Stimulated activated CD4-positive, alpha-beta T cell treated with anti-CD3 and anti-CD28 coated beads, Interleukin-15, amount 100 ng/mL, for 1 hour (primary cell): ENCODE measurements at regions not wholly inside any gene's neighbourhood (a gene's known extent, or its start where the extent isn't known, plus 50 kb on each side); places are given as distances from the start of the nearest gene placed in this dataset.

Source experiments
- DNase-seq, 2 donors: peaks; one replicate each; pipeline ENCODE4 v3.0.0-alpha.2; 2020; ENCODE audit warnings: low read depth in 1 of 2, low spot score in 1 of 2

DNA sequence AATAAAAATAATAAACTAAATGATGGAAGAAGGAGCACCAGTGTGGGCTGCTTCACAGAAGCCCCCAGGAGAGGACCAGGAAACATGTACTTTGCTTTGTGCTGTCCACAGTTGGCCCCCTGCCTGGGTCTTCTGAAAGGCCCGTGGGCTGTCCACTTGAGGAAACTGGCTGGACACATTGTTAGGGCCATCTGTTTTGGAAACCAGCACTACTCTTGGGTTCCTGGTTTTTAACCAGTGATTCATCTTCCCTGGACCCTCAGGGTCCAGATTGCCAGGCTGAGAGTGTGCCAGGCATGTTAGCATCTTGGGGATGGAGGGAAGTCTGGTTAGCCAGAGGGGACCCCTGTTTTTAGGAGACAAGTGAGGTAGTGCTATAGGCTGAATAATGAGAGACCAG lies 297.2 kb upstream of the C2CD4B start:
- no peak for DNase-seq

DNA sequence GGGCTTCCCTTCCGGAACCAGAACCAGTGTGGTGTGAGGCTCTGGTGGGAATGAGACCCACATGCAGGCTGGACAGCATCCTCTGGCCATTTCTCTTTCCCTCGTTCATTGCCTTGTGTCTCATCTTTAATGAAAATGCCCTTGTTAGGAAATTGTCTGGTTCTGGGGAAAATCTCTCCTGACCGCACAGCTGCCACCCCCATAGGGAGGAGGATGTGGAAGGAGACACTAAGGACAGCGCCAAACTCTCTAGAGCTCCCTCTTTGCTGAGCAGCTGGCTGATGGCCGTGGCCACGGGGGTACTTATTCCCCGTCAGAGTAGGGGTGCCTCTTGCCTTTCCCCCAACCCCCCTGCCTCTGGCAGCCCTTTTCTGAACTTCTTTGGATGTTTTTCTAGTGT lies 297.6 kb upstream of the C2CD4B start:
- DNase-seq: no peak

DNA sequence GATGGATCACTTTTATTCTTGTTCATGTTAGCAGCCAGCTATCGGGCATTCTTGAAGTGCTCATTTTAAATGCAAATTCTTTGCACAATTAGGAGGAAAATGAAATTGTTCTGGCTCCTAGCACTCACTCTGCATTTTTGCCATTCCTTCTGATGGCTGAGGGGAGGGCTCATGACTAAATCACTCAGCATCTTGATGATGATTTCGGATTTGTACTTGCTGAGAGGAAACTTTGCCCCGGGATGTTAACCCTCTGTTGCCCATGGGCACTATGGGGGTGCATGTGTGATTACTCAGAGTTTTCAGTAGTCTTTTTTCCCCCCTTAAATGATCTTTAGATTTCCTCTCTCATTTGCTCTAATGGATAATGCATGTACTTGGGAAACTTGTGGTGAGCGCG lies 299.6 kb upstream of the C2CD4B start:
- DNase-seq: no peak

DNA sequence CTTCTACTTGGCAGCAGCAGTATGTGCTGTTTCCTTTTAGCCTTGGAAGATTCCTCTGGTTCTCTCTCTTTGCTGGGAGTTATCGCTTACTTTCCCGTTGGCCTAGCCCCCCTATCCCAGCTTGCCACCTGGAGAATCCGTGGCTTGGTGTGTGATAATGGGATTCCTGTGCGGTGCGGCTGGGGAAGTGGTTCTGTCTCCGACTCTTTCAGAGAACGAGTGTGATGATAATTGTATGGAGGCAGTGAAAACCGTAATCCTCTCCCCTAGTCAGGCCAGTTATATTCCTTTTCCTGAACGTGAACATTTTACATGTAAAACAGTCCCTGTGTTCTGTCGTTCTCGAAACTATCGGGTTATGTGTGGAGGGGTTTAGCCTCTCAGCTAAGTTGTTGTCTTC lies 300.1 kb upstream of the C2CD4B start:
- no peak for DNase-seq

DNA sequence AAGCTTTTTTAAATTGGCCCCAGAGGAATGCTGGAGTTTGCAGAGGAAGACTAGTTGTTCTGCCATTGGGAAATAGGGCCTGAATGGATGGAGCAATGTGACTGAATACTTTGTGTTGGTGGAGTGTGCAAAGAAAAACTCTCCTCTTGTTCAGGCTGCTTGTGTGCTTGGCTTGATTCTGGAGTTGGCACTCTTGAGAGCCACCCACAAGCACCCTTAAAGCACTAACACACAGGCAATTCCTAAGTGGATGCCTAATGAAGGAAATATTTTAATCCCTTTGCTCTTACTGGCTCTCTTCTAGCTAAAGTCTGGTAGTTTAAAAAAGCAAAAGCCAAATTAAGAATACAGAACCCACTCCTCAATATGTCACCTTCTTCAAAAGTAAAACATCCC lies 304.4 kb upstream of the C2CD4B start:
- no peak for DNase-seq

DNA sequence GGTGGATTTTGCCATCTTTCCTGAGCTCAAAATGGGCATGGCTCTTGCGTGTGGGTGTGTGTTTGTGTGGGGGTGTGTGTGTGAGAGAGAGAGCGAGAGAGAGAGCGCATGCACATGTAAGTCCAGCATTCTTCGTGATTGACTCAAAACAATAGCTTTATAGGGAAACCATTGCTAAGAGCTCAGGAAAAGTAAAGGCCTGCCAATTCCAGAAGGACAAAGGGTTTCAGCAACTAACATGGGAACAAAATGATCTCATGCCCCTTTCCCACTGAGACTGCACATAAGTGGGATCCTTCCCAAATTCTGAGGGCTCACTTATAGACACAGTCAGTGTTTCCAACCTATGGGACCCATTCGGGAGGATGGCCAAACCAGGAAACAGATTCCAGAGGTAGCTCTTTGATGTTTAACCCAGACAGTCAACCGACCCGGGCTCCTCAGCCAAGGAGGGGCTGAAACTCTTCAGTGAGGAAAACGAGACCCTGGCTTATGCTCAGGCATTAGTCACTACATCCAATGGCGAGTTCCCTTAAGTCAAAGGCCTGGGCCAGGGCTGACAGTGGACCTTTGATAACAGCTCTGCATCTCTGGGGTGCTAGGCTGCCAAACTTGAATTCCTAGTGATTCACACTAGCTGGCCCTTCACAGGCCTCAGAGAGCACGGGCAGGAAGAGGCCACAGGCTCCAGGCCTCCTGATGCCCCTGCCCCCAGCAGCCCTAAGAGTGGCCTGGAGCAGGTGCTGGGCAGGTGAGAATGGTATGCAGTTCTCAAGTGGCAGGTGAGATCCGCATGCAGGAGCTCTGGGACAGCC lies 305.0 kb upstream of the C2CD4B start:
- DNase-seq: no peak

DNA sequence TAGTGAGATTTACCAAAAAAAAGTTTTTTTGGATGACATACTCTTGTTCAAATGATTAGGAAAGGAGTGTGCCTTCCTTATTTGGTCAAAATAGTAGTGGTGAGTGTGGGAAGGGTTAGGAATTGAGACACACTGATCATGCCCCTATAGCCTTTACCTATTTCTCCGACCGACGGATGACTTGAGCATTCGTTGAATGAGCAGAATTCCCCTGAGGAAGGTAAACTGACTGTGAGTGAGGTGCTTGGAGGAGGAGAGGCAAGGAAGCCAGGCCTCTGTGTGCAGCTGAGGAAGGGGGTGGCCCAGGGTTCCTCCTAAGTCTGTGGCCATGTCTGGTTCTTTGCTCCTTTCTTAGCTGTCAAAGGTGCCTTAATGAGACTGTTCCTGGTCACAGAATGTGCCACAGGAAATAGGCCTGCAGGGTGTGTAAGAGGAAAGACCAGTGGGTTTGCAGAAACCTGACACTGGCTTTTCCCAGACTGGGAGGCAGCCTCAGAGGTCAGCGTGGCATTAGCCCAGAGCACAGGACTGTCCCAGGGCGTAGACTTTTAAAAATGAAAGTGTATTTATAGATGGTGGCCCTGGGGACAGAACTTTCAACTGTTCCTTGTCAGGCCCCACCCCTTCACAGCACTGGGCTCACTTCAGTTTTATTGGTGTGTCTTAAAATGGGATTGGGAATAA lies 307.7 kb upstream of the C2CD4B start:
- DNase-seq: no peak

DNA sequence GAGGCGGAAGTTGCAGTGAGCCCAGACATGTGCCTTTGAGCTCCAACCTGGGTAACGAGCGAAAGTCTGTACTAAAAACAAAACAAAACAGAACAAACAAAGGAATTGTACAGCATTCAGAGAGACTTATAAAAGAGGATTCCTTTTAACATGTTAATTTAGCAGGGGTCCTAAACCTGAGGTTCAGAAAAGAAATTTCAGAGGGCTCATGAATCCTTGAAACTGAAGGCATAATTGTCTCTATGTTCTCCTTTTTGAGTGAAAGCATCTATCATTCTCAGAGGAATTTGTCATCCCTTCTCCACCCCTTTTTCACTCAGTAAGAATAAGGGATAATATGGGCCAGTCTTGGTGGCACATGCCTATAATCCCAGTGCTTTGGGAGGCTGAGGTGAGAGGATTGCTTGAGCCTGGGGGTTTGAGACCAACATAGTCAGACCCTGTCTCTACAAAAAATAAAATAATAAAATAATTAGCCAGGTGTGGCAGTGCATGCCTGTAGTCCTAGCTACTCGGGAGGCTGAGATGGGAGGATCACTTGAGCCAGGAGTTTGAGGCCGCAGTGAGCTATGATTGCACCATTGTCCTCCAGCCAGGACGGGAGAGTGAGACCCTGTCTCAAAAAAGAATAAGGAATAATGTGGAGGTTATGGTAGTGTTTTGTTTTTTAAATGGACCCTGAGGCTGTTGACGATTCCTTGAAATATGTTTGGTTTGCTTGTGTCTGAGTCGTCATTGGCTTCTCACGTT lies 309.1 kb upstream of the C2CD4B start:
- DNase-seq: no peak

DNA sequence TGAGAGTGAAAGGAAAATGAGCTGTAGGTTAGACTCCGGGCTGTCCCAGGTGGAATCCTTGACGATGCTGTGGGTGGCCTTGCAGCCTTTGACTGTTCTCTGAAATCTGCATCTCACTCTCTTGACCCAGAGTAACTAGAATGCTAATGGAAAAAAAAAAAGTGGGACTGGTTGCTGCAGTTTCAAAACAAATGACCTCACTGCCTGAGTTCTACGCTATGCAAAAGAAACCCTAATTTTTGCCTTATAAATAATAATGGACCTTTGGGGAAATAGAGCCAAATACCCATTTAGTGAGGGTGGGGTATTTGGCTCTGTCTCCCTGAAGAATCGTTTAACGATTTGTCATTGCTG lies 309.7 kb upstream of the C2CD4B start:
- no peak for DNase-seq

DNA sequence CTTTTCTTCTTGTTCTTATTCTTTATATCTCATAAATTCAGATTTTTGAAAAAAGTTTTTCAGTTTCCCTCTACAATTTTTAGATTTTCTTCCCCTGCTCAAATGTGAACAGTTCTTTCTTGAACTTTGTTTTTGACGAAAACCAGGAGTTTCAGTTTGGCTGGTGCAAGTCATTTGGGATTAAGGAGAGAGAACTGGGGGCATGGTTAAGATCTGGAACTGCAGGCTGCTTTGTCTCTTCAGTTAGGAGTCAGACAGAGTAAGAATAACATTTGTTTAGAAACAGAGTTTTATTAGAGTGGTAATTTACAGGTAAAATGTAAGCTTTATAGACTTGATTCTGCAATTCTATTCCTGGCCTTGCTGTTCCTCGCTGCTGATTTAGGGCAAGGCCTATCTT lies 310.5 kb upstream of the C2CD4B start:
- no peak for DNase-seq

DNA sequence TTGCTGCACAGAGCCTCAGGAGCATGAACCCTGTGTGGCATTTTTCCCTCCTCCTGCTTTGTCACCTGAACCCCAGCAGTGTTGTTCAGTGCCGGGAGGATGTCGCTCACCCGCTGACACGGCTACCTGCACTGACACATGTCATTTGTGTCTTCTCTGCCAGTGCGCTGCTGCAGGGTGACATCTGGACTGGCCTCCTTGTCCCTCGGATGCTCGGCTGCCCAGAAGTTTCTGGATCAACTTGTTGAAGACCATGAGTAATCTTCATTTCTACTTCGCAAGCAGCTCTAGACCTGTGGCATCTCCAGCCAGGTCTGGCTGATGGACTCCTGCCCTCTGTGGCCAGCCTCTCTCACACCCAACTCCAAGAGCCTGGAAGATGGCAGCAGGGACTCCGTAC lies 311.1 kb upstream of the C2CD4B start:
- DNase-seq: no peak

DNA sequence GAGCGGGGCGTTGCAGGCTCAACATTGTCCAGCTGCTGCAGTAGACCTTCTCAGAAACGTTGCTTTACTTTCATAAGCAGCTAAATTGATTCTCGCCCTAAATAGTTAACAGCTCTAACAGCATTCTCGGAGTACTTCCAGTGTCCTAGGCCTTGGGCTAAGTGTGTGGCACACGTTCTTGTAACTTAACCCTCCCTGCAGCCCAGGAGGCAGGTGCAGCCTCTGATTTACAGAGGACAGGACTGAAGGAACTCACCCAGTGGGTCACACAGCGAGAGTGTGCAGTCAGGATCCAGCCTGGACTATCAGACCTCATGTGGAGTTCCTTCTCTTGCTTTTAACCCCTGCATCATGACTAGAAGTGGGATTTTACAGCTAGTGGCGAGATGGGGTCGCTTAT lies 312.8 kb upstream of the C2CD4B start:
- no peak for DNase-seq

DNA sequence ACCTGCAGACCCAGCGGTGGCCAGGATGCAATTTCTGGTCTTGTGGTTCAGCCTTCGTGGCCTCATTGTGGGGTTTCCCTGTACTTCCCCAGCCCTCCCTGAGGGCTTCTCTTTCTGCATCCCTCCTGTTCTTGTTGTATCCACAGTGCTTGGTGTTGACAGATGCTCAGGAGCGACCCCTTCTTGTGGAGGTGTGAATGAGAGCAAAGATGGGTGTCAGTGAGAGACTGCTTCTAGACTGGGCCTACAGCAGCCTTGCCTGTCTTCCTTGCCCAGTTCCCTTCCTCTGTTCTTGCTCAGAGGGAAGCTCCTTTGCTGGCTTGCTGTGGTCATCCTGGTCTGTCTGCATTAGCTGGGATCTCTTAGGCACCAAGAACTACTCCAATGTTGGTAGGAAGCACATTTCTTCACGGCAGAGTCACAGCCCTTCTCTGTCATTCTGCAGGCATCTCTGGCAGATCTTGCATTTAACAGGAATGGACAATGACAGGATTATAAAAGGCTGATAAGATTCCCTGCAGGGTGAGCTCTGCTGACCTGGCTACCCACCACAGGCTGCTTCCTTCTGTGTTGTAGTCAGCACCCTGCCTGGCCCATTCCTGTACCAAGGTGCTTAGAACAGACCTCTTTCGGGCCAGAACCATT lies 317.8 kb upstream of the C2CD4B start:
- DNase-seq: no peak

DNA sequence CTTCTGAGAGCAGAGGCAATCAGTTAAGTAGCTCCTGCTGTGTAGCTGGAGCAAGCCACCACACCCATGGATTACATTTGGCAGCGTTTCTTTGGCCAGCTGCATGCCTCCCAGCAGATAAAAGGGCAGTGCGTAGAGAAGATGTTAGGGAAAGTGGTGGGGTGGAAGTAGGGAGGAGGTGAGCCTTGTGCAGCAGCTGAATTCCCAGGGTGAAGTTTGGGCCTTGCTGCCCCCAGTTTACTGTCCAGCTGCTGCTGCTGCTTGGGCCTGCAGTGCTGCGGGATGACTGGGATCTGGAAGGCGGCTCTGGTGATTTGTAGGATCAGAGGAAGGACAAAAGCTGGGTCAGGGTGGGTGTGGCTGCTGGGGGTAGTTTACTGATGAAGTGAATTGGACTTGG lies 318.7 kb upstream of the C2CD4B start:
- DNase-seq: no peak

DNA sequence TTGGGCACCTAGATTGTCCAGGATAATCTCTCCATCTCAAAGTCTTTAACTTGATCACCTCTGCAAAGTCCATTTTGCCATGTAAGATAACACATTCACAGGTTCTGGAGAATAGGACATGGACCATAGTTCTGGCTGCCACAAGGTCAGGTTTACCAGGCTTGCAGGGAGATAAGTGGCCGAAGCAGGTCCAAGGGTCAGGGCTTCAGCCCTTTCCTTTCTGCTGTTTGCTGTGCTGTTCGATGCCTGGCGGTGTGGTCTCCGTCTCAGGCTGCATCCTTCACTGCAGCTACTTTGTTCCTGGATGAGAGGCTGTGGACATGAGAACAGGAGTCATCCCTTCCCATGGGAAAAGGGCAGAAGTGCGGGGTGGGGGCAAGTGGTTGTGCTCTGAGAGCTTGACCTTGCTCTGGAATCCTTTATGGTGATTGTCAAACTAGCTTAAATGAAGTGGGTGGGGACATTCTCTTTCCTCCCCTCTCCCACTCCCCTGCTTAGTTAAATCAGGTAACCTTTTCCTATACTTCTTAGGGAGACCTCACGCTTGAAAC lies 320.2 kb upstream of the C2CD4B start:
- no peak for DNase-seq

DNA sequence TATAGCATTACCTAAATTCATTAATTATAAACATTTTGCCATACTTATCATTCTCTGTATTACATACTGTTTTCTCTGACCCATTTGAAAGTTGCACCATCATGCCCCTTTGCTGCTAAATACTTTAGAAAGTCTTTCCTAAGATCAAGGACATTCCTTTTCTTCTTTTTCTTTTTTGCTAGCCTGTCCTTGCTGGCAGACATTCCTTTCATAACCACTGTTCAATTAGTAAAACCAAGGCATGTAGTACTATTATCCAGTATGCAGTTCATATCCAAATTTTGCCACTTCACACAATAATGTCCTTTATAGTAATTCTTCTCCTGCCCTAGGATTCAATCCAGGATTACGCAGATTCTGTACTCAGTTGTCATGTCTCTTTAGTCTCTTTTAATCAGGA lies 321.0 kb upstream of the C2CD4B start:
- no peak for DNase-seq

DNA sequence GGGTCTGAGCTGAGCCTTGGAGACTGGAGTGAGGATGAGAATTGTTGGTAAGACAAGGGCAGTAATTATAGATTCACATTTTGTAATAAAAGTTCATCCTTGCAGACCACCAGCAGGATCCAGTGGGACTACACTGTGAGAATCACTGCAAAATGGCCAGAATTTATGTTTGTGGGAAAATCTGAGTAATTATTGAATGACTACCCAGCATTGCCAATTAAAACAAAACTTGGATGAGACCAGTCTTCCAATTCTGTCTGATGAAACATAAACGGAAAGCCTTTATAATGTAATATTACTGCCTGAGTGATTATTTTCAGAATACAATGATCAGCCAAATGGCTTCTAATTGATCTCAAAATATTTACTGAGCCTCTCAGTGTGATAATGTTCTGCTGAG lies 323.3 kb upstream of the C2CD4B start:
- no peak for DNase-seq

DNA sequence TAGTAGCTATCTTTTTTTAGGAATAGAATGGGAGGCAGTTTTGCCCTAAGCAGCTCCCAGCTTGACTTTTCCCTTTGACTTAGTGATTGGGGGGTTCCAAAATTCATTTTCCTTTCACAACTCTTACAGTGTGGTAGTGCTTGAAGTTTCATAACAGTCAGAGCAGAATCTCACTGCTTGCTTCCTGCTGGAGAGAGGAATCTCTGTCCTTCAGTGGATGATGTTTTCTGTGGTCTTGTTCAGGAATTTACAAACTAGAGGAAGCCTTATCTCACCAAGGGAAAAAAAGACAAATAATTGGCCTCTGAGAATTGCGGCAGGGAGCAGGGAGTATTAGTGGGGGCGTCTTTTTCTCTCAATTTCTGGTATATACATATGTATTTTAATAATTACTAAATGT lies 326.6 kb upstream of the C2CD4B start:
- no peak for DNase-seq

DNA sequence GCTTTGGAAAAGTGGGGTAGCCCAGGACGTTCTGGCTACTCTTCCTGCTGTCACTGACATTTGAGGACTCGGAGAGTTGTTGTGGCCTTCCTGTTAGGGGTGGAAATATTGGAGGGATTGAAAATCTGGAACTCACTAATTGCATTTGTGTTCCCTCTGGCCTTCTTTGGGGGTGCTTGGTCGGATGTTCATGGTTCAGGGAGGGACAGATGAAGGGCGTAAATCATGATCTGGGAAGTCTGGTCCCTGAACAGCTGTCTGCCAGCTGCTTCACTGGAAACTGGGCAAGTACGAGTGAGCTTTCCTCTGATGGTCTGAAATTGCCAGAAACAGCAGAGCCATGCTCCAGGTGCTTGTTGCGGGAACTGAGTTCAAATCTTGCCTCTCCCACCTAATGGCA lies 327.8 kb upstream of the C2CD4B start:
- no peak for DNase-seq

DNA sequence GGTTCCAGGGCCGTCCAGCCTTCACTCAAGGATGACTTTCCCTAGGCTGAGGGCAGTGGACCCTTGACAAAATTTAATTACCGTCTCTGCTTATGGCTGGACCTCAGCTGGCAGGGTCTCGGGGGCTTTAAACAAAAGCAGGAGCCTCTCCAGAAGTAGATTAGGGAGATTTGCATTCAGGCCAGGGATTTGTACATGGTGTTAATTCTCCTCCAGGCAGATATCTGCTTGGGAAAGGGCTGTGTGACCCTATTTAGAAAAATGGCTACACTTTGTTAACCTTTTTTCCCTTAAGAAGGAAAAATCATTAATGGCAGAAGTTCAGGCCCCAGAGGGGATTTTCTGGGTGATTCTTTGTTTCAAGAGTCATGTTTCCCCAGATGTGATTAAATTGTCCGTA lies 329.1 kb upstream of the C2CD4B start:
- no peak for DNase-seq
